ENCODE measurements at regions not wholly inside any gene's neighbourhood (a gene's known extent, or its start where the extent isn't known, plus 50 kb on each side); places are given as distances from the start of the nearest gene placed in this dataset.

DNA sequence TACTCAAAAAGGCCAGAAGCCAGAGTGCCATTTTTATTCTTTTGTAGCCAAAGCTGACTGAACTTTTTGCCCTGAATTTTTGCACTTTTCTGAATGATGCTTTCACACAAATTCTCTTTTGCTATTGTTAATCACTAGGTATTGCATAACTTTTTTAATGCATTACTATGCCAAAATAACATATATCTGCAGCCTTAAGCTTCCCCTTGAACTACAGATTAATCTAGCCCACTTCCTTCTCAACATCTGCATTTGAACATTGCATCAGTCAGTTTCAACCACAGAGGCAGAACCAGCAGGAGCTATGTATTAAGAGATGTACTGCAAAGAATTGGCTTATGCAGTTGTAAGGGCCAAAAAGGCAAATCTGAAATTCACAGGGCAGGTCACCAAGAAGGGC lies 197.6 kb upstream of the GYPA start:
- in situ Hi-C loops (cut with MboI; ENCODE audit: low sequenced_read_pairs) = no loop called here
- H4K20me1 ChIP-seq (ENCODE audit: insufficient read depth, low read length) = no peaks in the 10 kb centered on the region
- no peak overlapping the region for H3K27ac ChIP-seq (ENCODE audit: insufficient read depth, low read length)
- no peak for ATAC-seq (ENCODE audit: low read depth)
- H3K18ac ChIP-seq (ENCODE audit: low read depth, low read length) = no peak overlapping the region
- H4K5ac ChIP-seq (ENCODE audit: low read depth, low read length) = no peak overlapping the region
- H4K8ac ChIP-seq (ENCODE audit: low read depth in 2 of 2, low read length in 2 of 2) = no peak overlapping the region
- no peak overlapping the region for H2AK9ac ChIP-seq (replicated peaks; ENCODE audit: low read depth, low read length, poor library complexity)
- no peaks in the 10 kb centered on the region for H3K9me1 ChIP-seq (ENCODE audit: insufficient read depth, low read length)
- ChIA-PET CTCF (no interaction called here), POLR2A (ENCODE audit: unreplicated experiment) (no interaction called here)
- DNase-seq = no peak
- H3K4me1 ChIP-seq (ENCODE audit: control insufficient read depth, insufficient read depth, low read length) = no peaks in the 10 kb centered on the region
- H2BK120ac ChIP-seq (ENCODE audit: low read depth, low read length) = no peak overlapping the region
- no peak overlapping the region for H2BK20ac ChIP-seq (ENCODE audit: low read depth, low read length)
- no peak overlapping the region for H3K4me3 ChIP-seq (ENCODE audit: insufficient read depth, low read depth, low read length)
- H3K56ac ChIP-seq (ENCODE audit: extremely low read depth, insufficient read depth, low read length) = no peak overlapping the region
- no peak overlapping the region for H3K9ac ChIP-seq (ENCODE audit: low read depth, low read length)
- no peak overlapping the region for H2BK15ac ChIP-seq (ENCODE audit: low read depth, low read length)
- no peak overlapping the region for H2AFZ ChIP-seq (replicated peaks; ENCODE audit: low read length, poor library complexity)
- H3K36me3 ChIP-seq (ENCODE audit: control insufficient read depth, insufficient read depth, low read length) = no peaks in the 10 kb centered on the region
- no peaks in the 10 kb centered on the region for H3K27me3 ChIP-seq (ENCODE audit: control insufficient read depth, insufficient read depth, low read length)
- no peaks in the 10 kb centered on the region for H3K9me3 ChIP-seq (ENCODE audit: control insufficient read depth, insufficient read depth, low read length)
- H3K4ac ChIP-seq (ENCODE audit: low read depth, low read length) = no peak overlapping the region
- no peak overlapping the region for H2AK5ac ChIP-seq (ENCODE audit: low read depth, low read length)
- no peak overlapping the region for H3K23ac ChIP-seq (ENCODE audit: low read depth, low read length)
- no peaks in the 10 kb centered on the region for H3K79me1 ChIP-seq (ENCODE audit: low read depth in 1 of 2, low read length in 2 of 2)
- no TSS peak for BruUV-seq (replicated peaks)
- intact Hi-C loops (cut with micrococcal nuclease) = no loop called here
- dilution Hi-C loops (cut with HindIII; ENCODE audit: low sequenced_read_pairs, unreplicated experiment) = no loop called here
- H3K4me2 ChIP-seq (ENCODE audit: low read depth, low read length) = no peak overlapping the region
- TF ChIP-seq FOS (IDR thresholded peaks at IDR 0.05; ENCODE audit: low read depth, low read length) (no peak), NFE2L2 (IDR thresholded peaks at IDR 0.05; ENCODE audit: low read depth, low read length) (no peak), CEBPB (IDR thresholded peaks at IDR 0.05; ENCODE audit: low read depth, low read length) (peak; percentile 30; the same call in 1 of the 2 replicates), RAD21 (IDR thresholded peaks at IDR 0.05; ENCODE audit: low read length) (no peak)
- TF ChIP-seq, protein P1, sequence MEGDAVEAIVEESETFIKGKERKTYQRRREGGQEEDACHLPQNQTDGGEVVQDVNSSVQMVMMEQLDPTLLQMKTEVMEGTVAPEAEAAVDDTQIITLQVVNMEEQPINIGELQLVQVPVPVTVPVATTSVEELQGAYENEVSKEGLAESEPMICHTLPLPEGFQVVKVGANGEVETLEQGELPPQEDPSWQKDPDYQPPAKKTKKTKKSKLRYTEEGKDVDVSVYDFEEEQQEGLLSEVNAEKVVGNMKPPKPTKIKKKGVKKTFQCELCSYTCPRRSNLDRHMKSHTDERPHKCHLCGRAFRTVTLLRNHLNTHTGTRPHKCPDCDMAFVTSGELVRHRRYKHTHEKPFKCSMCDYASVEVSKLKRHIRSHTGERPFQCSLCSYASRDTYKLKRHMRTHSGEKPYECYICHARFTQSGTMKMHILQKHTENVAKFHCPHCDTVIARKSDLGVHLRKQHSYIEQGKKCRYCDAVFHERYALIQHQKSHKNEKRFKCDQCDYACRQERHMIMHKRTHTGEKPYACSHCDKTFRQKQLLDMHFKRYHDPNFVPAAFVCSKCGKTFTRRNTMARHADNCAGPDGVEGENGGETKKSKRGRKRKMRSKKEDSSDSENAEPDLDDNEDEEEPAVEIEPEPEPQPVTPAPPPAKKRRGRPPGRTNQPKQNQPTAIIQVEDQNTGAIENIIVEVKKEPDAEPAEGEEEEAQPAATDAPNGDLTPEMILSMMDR (conservative IDR thresholded peaks at IDR 0.05; ENCODE audit: low read depth, low read length) = no peak
- H3K14ac ChIP-seq (replicated peaks; ENCODE audit: low read depth, low read length) = no peak overlapping the region
- no peak overlapping the region for H2BK5ac ChIP-seq (ENCODE audit: low read depth, low read length, poor library complexity, severe bottlenecking)
- H4K91ac ChIP-seq (ENCODE audit: insufficient read depth, low read depth, low read length) = no peak overlapping the region
